ENCODE measurements at regions not wholly inside any gene's neighbourhood (a gene's known extent, or its start where the extent isn't known, plus 50 kb on each side); places are given as distances from the start of the nearest gene placed in this dataset.

DNA sequence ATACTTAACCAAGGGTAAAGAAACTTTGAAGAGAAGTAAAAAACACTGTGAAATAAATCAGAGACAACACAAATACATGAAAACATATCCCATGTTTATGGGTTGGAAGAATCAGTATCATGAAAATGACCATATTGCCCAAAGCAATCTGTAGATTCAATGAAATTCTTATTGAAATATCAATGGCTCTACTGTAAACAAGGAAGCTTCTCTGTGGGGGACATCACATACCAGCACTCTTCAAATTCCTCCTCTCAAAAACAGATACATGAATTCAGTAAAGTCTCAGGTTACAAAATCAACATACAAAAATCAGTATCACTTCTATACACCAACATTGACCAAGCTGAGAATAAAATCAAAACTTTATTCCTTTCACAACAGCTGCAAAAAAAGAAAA is 63.5 kb upstream of the CNTNAP5 start (continued):
- TF ChIP-seq, protein P1, sequence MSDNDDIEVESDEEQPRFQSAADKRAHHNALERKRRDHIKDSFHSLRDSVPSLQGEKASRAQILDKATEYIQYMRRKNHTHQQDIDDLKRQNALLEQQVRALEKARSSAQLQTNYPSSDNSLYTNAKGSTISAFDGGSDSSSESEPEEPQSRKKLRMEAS (CRISPR knock-in tag; IDR thresholded peaks at IDR 0.05): no peak
- TF ChIP-seq TP53 (CRISPR knock-in tag; IDR thresholded peaks at IDR 0.05): no peak
- no peak for TF ChIP-seq ZNF263 (CRISPR knock-in tag; IDR thresholded peaks at IDR 0.05; ENCODE audit: low read depth)
- TF ChIP-seq, protein P2, sequence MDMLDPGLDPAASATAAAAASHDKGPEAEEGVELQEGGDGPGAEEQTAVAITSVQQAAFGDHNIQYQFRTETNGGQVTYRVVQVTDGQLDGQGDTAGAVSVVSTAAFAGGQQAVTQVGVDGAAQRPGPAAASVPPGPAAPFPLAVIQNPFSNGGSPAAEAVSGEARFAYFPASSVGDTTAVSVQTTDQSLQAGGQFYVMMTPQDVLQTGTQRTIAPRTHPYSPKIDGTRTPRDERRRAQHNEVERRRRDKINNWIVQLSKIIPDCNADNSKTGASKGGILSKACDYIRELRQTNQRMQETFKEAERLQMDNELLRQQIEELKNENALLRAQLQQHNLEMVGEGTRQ (CRISPR knock-in tag; IDR thresholded peaks at IDR 0.05): no peak
- TF ChIP-seq TCF7 (CRISPR knock-in tag; IDR thresholded peaks at IDR 0.05; ENCODE audit: low read depth): no peak
- no peak for TF ChIP-seq TEAD4 (CRISPR knock-in tag; IDR thresholded peaks at IDR 0.05)
- no peak for TF ChIP-seq ESRRA (CRISPR knock-in tag; IDR thresholded peaks at IDR 0.05; ENCODE audit: borderline replicate concordance)
- TF ChIP-seq ZNF232 (CRISPR knock-in tag; IDR thresholded peaks at IDR 0.05): no peak
- TF ChIP-seq, protein P3, sequence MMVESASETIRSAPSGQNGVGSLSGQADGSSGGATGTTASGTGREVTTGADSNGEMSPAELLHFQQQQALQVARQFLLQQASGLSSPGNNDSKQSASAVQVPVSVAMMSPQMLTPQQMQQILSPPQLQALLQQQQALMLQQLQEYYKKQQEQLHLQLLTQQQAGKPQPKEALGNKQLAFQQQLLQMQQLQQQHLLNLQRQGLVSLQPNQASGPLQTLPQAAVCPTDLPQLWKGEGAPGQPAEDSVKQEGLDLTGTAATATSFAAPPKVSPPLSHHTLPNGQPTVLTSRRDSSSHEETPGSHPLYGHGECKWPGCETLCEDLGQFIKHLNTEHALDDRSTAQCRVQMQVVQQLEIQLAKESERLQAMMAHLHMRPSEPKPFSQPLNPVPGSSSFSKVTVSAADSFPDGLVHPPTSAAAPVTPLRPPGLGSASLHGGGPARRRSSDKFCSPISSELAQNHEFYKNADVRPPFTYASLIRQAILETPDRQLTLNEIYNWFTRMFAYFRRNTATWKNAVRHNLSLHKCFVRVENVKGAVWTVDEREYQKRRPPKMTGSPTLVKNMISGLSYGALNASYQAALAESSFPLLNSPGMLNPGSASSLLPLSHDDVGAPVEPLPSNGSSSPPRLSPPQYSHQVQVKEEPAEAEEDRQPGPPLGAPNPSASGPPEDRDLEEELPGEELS (CRISPR knock-in tag; IDR thresholded peaks at IDR 0.05): no peak
- TF ChIP-seq ZNF138 (CRISPR knock-in tag; conservative IDR thresholded peaks at IDR 0.05): no peak
- no peak for TF ChIP-seq NFATC4 (CRISPR knock-in tag; IDR thresholded peaks at IDR 0.05)

DNA sequence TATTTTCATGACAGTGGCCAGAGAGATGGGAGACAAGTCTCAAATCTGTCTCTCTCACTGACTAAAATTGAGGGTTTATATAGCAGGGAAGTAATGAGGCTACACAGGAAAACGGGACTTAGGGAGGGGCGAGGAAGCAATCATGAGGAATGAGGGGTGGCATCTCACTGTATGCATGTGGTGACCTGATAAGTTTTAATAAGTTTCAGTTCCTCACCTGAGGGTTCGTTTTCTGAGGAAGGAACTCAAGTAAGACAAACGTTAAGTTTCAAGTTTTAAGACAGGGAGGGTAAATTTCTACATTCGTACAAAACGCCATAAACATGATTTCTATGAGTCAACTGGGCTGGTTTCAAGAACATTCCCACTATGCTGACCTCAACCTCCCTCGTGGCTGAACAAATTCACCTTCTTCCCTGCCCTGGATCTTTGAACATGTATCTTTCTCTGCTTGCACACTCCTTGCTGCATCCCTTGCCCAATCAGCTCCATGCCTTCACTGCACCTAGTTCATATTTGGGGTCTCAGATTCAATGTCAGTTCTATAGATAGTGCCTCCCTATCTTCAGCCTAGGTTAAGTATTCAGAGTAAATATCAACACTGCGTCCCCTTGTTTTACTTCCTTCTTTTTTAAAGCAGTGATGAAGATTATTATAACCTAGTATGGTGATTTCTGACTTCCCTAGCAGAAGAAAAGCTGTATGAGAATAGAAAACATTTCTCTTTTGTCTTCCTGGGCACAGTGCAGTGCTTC is 53.3 kb upstream of the CNTNAP5 start:
- no peak overlapping the region for H3K27ac Mint-ChIP-seq
- ChIA-PET POLR2A (no interaction called here), CTCF (no interaction called here)
- ATAC-seq: no peak
- TF ChIP-seq, protein P4, sequence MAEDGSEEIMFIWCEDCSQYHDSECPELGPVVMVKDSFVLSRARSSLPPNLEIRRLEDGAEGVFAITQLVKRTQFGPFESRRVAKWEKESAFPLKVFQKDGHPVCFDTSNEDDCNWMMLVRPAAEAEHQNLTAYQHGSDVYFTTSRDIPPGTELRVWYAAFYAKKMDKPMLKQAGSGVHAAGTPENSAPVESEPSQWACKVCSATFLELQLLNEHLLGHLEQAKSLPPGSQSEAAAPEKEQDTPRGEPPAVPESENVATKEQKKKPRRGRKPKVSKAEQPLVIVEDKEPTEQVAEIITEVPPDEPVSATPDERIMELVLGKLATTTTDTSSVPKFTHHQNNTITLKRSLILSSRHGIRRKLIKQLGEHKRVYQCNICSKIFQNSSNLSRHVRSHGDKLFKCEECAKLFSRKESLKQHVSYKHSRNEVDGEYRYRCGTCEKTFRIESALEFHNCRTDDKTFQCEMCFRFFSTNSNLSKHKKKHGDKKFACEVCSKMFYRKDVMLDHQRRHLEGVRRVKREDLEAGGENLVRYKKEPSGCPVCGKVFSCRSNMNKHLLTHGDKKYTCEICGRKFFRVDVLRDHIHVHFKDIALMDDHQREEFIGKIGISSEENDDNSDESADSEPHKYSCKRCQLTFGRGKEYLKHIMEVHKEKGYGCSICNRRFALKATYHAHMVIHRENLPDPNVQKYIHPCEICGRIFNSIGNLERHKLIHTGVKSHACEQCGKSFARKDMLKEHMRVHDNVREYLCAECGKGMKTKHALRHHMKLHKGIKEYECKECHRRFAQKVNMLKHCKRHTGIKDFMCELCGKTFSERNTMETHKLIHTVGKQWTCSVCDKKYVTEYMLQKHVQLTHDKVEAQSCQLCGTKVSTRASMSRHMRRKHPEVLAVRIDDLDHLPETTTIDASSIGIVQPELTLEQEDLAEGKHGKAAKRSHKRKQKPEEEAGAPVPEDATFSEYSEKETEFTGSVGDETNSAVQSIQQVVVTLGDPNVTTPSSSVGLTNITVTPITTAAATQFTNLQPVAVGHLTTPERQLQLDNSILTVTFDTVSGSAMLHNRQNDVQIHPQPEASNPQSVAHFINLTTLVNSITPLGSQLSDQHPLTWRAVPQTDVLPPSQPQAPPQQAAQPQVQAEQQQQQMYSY (CRISPR knock-in tag; IDR thresholded peaks at IDR 0.05): no peak
- TF ChIP-seq TEAD4 (CRISPR knock-in tag; IDR thresholded peaks at IDR 0.05) (no peak), FOXJ3 (CRISPR knock-in tag; IDR thresholded peaks at IDR 0.05; ENCODE audit: borderline replicate concordance) (no peak), TP53 (CRISPR knock-in tag; IDR thresholded peaks at IDR 0.05) (no peak), SOX15 (CRISPR knock-in tag; IDR thresholded peaks at IDR 0.05) (no peak)
- H3K36me3 Mint-ChIP-seq: no peaks in the 10 kb centered on the region
- H3K9me3 Mint-ChIP-seq: peaks cover 9% of the 10 kb centered on the region
- no peak overlapping the region for H3K4me3 Mint-ChIP-seq
- no peaks in the 10 kb centered on the region for H3K4me1 Mint-ChIP-seq
- DNase-seq (ENCODE audit: low spot score): no peak
- no peaks in the 10 kb centered on the region for H3K27me3 Mint-ChIP-seq (ENCODE audit: low read depth)

All from WTC11 (cell line).